WTC11 (cell line): ENCODE measurements at regions not wholly inside any gene's neighbourhood (a gene's known extent, or its start where the extent isn't known, plus 50 kb on each side); places are given as distances from the start of the nearest gene placed in this dataset.

Experiments
- ATAC-seq: fragments of 200-7000 bp; cut with Tn5 transposase; 2 replicates; pipeline ENCODE4 v1.10.0; 2021; ENCODE audit warnings: mild to moderate bottlenecking, moderate library complexity
- CTCF ChIA-PET: fragments of 300-600 bp; sonication (Branson Sonifier 250); formaldehyde crosslinking; loops from one replicate; lab custom pipeline; 2021; ENCODE audit warnings: antibody characterized with exemption; lab: Charles Lee
- POLR2A ChIA-PET: fragments of 350-600 bp; sonication (Branson Sonifier 250); formaldehyde crosslinking; loops from one replicate; lab custom pipeline; 2021; ENCODE audit warnings: antibody characterized with exemption; lab: Charles Lee
- DNase-seq: peaks from one replicate; pipeline ENCODE4 v3.0.0; 2021; ENCODE audit warnings: low spot score
- H3K27ac Mint-ChIP-seq: 2 replicates; pipeline ENCODE4 v1.8.0; 2021; ENCODE audit warnings: mixed read lengths
- H3K27me3 Mint-ChIP-seq: 2 replicates; pipeline ENCODE4 v1.8.0; 2021; ENCODE audit warnings: low read depth, mild to moderate bottlenecking, moderate library complexity, mixed read lengths
- H3K36me3 Mint-ChIP-seq: 2 replicates; pipeline ENCODE4 v1.8.0; 2021; ENCODE audit warnings: mixed read lengths
- H3K4me1 Mint-ChIP-seq: 2 replicates; pipeline ENCODE4 v1.8.0; 2022; ENCODE audit warnings: mixed read lengths
- H3K4me3 Mint-ChIP-seq: 2 replicates; pipeline ENCODE4 v1.8.0; 2021; ENCODE audit warnings: mild to moderate bottlenecking, moderate library complexity, mixed read lengths
- H3K9me3 Mint-ChIP-seq: 2 replicates; pipeline ENCODE4 v1.8.0; 2021; ENCODE audit warnings: mixed read lengths
- AFF4 ChIP-seq: sonication (generic); formaldehyde crosslinking; IDR thresholded peaks from 2 replicates; pipeline ENCODE4 v1.8.1; 2023; ENCODE audit warnings: mild to moderate bottlenecking, missing genetic modification reagents, borderline replicate concordance
- E2F5 ChIP-seq: sonication (generic); formaldehyde crosslinking; IDR thresholded peaks from 2 replicates; pipeline ENCODE4 v1.8.1; 2022; ENCODE audit warnings: mild to moderate bottlenecking, moderate library complexity, missing genetic modification reagents
- ETV6 ChIP-seq: sonication (generic); formaldehyde crosslinking; IDR thresholded peaks from 2 replicates; pipeline ENCODE4 v1.8.1; 2022; ENCODE audit warnings: mild to moderate bottlenecking, missing genetic modification reagents
- FOXP1 ChIP-seq: sonication (generic); formaldehyde crosslinking; IDR thresholded peaks from 2 replicates; pipeline ENCODE4 v1.8.0; 2022; ENCODE audit warnings: missing genetic modification reagents, mild to moderate bottlenecking, moderate library complexity, borderline replicate concordance
- NR1H2 ChIP-seq: sonication (generic); formaldehyde crosslinking; IDR thresholded peaks from 2 replicates; pipeline ENCODE4 v1.9.0; 2021; ENCODE audit warnings: mild to moderate bottlenecking, moderate library complexity, missing genetic modification reagents
- PREB ChIP-seq: sonication (generic); formaldehyde crosslinking; IDR thresholded peaks from 2 replicates; pipeline ENCODE4 v1.8.1; 2022; ENCODE audit warnings: mild to moderate bottlenecking, missing genetic modification reagents, moderate library complexity, borderline replicate concordance
- RORB ChIP-seq: fragments of 250-450 bp; sonication (Bioruptor Pico); IDR thresholded peaks from 2 replicates; pipeline ENCODE4 v1.9.0; 2021; ENCODE audit warnings: mild to moderate bottlenecking
- SMAD3 ChIP-seq: sonication (generic); formaldehyde crosslinking; IDR thresholded peaks from 2 replicates; pipeline ENCODE4 v1.8.0; 2022; ENCODE audit warnings: missing genetic modification reagents, mild to moderate bottlenecking, borderline replicate concordance
- SOX15 ChIP-seq: fragments of 250-450 bp; sonication (Bioruptor Pico); IDR thresholded peaks from 2 replicates; pipeline ENCODE4 v1.9.0; 2021; ENCODE audit warnings: mild to moderate bottlenecking
- SP1 ChIP-seq: sonication (generic); formaldehyde crosslinking; conservative IDR thresholded peaks from 2 replicates; pipeline ENCODE4 v1.8.1; 2022; ENCODE audit warnings: missing genetic modification reagents
- ZNF423 ChIP-seq: fragments of 250-450 bp; sonication (Bioruptor Pico); IDR thresholded peaks from 2 replicates; pipeline ENCODE4 v2.1.2; 2022; ENCODE audit warnings: mild to moderate bottlenecking, moderate library complexity
- ZNF425 ChIP-seq: fragments of 250-450 bp; sonication (Bioruptor Pico); conservative IDR thresholded peaks from 2 replicates; pipeline ENCODE4 v1.9.0; 2021; ENCODE audit warnings: mild to moderate bottlenecking
- TF ChIP-seq, protein P1 (sequence below): fragments of 250-450 bp; sonication (Bioruptor Pico); IDR thresholded peaks from 2 replicates; pipeline ENCODE4 v1.9.0; 2021; ENCODE audit warnings: mild to moderate bottlenecking
- TF ChIP-seq, protein P2 (sequence below): sonication (generic); formaldehyde crosslinking; IDR thresholded peaks from 2 replicates; pipeline ENCODE4 v1.8.0; 2022; ENCODE audit warnings: mild to moderate bottlenecking, missing genetic modification reagents

- Mint-ChIP-seq H3K9me3 (peaks cover 5% of the 10 kb centered on the region), H3K4me3 (no peak overlapping the region), H3K27me3 (no peaks in the 10 kb centered on the region), H3K36me3 (no peaks in the 10 kb centered on the region), H3K4me1 (peaks cover 13% of the 10 kb centered on the region), H3K27ac (no peak overlapping the region)
- ChIA-PET POLR2A (no interaction called here), CTCF (no interaction called here)
- ATAC-seq (no peak), DNase-seq (no peak)
- TF ChIP-seq ETV6 (CRISPR knock-in tag) = no peak
- TF ChIP-seq E2F5 (CRISPR knock-in tag) = no peak
- TF ChIP-seq RORB (CRISPR knock-in tag) = no peak
Measured at GRCh38 chr18:42229211-42230210, 274.5 kb downstream of the PIK3C3 start.

GRCh38 chr18:42230636-42231035 is 275.6 kb downstream of the PIK3C3 start:
- Mint-ChIP-seq H3K4me3 (no peak overlapping the region), H3K4me1 (peaks cover 13% of the 10 kb centered on the region), H3K9me3 (peaks cover 5% of the 10 kb centered on the region), H3K27me3 (no peaks in the 10 kb centered on the region), H3K27ac (no peak overlapping the region), H3K36me3 (no peaks in the 10 kb centered on the region)
- TF ChIP-seq SP1 (CRISPR knock-in tag) (no peak), ZNF425 (CRISPR knock-in tag) (no peak), FOXP1 (no peak), ZNF423 (CRISPR knock-in tag) (no peak)
- ChIA-PET CTCF (no interaction called here), POLR2A (no interaction called here)
- DNase-seq (no peak), ATAC-seq (no peak)

- ATAC-seq = no peak
Measured at GRCh38 chr18:42231284-42231683, 276.2 kb downstream of the PIK3C3 start.

More at GRCh38 chr18:42231284-42231683, 276.2 kb downstream of the PIK3C3 start:
- ChIA-PET POLR2A (no interaction called here), CTCF (no interaction called here)
- no peak overlapping the region for H3K4me3 Mint-ChIP-seq
- H3K36me3 Mint-ChIP-seq = no peaks in the 10 kb centered on the region
- TF ChIP-seq PREB (CRISPR knock-in tag) (no peak), SOX15 (CRISPR knock-in tag) (no peak), NR1H2 (CRISPR knock-in tag) (no peak), AFF4 (no peak), SMAD3 (CRISPR knock-in tag) (no peak)
- TF ChIP-seq, protein P1, sequence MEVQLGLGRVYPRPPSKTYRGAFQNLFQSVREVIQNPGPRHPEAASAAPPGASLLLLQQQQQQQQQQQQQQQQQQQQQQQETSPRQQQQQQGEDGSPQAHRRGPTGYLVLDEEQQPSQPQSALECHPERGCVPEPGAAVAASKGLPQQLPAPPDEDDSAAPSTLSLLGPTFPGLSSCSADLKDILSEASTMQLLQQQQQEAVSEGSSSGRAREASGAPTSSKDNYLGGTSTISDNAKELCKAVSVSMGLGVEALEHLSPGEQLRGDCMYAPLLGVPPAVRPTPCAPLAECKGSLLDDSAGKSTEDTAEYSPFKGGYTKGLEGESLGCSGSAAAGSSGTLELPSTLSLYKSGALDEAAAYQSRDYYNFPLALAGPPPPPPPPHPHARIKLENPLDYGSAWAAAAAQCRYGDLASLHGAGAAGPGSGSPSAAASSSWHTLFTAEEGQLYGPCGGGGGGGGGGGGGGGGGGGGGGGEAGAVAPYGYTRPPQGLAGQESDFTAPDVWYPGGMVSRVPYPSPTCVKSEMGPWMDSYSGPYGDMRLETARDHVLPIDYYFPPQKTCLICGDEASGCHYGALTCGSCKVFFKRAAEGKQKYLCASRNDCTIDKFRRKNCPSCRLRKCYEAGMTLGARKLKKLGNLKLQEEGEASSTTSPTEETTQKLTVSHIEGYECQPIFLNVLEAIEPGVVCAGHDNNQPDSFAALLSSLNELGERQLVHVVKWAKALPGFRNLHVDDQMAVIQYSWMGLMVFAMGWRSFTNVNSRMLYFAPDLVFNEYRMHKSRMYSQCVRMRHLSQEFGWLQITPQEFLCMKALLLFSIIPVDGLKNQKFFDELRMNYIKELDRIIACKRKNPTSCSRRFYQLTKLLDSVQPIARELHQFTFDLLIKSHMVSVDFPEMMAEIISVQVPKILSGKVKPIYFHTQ = no peak
- TF ChIP-seq, protein P2, sequence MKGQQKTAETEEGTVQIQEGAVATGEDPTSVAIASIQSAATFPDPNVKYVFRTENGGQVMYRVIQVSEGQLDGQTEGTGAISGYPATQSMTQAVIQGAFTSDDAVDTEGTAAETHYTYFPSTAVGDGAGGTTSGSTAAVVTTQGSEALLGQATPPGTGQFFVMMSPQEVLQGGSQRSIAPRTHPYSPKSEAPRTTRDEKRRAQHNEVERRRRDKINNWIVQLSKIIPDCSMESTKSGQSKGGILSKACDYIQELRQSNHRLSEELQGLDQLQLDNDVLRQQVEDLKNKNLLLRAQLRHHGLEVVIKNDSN (CRISPR knock-in tag) = no peak
- no peaks in the 10 kb centered on the region for H3K27me3 Mint-ChIP-seq
- peaks cover 5% of the 10 kb centered on the region for H3K9me3 Mint-ChIP-seq
- no peak for DNase-seq
- H3K4me1 Mint-ChIP-seq = peaks cover 13% of the 10 kb centered on the region
- H3K27ac Mint-ChIP-seq = no peak overlapping the region
